ENCODE measurements at regions not wholly inside any gene's neighbourhood (a gene's known extent, or its start where the extent isn't known, plus 50 kb on each side); places are given as distances from the start of the nearest gene placed in this dataset.

DNA sequence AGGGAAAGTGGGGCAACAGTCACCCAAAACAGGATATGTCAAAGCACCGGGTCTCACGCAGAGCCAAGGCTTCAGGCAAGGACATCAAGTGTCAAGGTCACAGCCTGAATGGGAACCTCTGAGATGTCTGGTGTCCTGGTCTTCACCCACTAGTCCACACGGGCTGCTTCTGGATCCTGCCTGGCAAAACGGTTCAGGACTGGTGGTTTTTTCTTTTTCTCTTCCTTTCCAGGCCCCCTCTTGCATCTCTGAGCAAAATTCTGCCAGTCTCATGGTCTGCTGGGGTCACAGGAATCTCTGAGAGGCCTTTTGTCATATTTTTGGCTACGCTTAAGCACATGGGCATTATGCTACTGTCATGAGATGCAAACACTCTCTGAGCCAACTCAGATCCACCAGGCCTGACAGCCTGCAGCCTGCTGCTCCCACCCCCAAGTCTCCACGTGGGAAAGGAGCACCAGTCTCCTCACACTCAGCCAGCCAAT, 518.2 kb upstream of the ZEB2 start:
- no peaks in the 10 kb centered on the region for H3K27me3 ChIP-seq
- TF ChIP-seq POLR2A (IDR thresholded peaks at IDR 0.05), result no peak
- TF ChIP-seq, protein P1, sequence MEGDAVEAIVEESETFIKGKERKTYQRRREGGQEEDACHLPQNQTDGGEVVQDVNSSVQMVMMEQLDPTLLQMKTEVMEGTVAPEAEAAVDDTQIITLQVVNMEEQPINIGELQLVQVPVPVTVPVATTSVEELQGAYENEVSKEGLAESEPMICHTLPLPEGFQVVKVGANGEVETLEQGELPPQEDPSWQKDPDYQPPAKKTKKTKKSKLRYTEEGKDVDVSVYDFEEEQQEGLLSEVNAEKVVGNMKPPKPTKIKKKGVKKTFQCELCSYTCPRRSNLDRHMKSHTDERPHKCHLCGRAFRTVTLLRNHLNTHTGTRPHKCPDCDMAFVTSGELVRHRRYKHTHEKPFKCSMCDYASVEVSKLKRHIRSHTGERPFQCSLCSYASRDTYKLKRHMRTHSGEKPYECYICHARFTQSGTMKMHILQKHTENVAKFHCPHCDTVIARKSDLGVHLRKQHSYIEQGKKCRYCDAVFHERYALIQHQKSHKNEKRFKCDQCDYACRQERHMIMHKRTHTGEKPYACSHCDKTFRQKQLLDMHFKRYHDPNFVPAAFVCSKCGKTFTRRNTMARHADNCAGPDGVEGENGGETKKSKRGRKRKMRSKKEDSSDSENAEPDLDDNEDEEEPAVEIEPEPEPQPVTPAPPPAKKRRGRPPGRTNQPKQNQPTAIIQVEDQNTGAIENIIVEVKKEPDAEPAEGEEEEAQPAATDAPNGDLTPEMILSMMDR (IDR thresholded peaks at IDR 0.05), result no peak

DNA sequence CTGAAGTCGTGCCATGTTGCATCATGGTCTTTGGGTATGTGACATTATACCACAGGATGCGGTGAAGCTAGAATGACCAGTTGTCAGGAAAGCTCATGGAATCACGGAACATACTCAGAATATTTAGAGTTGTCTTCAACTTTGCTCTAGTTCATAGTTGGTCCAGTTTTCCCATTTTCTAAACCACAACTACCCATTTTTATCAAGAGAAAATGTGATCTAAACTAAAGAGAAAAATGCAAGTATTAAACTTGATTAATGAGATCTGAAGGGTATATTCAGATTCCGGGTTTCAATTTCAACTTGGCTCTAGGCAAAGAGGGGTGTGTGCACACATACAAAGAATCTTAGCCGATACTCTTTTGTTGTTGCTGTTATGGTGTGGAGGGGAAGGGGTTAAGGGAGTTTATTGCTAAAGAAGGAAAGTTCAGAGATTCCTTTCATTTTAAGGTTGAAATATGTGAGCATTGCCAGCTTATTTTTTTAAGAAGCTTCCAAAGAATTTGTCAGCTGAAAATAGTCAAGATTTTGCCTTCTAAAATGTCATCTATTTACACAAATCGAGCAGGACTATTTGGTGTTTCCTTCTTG, 516.6 kb upstream of the ZEB2 start:
- TF ChIP-seq POLR2A (IDR thresholded peaks at IDR 0.05), result no peak
- TF ChIP-seq, protein P1 (IDR thresholded peaks at IDR 0.05), result no peak
- no peak overlapping the region for H3K4me3 ChIP-seq
- no peaks in the 10 kb centered on the region for H3K27me3 ChIP-seq
- no peak for DNase-seq
- no peak overlapping the region for H3K27ac ChIP-seq
- H3K9me3 ChIP-seq, result no peaks in the 10 kb centered on the region
- no peaks in the 10 kb centered on the region for H3K4me1 ChIP-seq
- no peaks in the 10 kb centered on the region for H3K36me3 ChIP-seq

More for the DNA sequence above, 518.2 kb upstream of the ZEB2 start:
- no peaks in the 10 kb centered on the region for H3K4me1 ChIP-seq
- no peak overlapping the region for H3K27ac ChIP-seq
- H3K4me3 ChIP-seq, result no peak overlapping the region
- DNase-seq, result no peak
- no peaks in the 10 kb centered on the region for H3K36me3 ChIP-seq
- no peaks in the 10 kb centered on the region for H3K9me3 ChIP-seq

DNA sequence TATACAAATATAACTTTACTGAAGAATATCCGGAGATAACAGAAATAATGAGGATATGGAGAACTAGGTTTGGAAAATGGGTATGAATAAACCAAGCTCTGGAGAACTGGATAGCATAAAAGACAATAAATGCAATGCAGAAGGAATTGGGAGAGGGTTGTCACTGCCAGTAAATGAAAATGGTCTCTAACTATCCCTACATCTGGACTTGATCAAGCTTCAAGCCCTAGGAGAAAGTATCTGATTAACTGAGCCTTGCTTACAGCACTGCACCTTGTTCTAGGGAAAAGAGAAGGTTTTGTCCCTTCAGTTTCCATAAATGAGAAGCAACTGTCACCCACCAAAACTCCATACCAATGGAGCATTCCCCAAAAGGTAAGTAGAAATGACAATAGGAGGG, 514.6 kb upstream of the ZEB2 start:
- Histone ChIP-seq H3K27ac (no peak overlapping the region), H3K9me3 (no peaks in the 10 kb centered on the region), H3K4me3 (no peak overlapping the region), H3K36me3 (no peaks in the 10 kb centered on the region), H3K27me3 (no peaks in the 10 kb centered on the region), H3K4me1 (no peaks in the 10 kb centered on the region)
- no peak for DNase-seq
- no peak for TF ChIP-seq POLR2A (IDR thresholded peaks at IDR 0.05)
- TF ChIP-seq, protein P1 (IDR thresholded peaks at IDR 0.05), result no peak

DNA sequence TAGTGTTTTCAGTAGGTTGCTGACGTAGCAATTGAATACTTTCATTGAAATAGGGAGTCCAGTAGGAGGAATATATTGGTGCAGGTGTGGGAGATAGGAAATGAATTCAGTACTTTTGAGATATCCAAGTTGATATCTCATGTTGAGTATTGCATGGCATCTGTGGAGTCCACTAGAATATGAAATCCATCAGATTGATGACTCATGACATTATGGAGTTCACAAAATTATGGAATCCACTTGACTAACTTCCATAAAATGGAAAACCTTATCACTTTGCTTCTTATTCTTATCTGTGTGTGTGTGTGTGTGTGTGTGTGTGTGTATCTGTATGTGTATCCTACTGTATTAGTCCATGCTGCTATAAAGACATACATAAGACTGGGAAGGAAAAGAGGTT, 513.5 kb upstream of the ZEB2 start:
- Histone ChIP-seq H3K4me3 (no peak overlapping the region), H3K36me3 (no peaks in the 10 kb centered on the region), H3K27ac (no peak overlapping the region), H3K4me1 (no peaks in the 10 kb centered on the region), H3K9me3 (no peaks in the 10 kb centered on the region), H3K27me3 (no peaks in the 10 kb centered on the region)
- TF ChIP-seq POLR2A (IDR thresholded peaks at IDR 0.05), result no peak
- TF ChIP-seq, protein P1 (IDR thresholded peaks at IDR 0.05), result no peak
- DNase-seq, result no peak

DNA sequence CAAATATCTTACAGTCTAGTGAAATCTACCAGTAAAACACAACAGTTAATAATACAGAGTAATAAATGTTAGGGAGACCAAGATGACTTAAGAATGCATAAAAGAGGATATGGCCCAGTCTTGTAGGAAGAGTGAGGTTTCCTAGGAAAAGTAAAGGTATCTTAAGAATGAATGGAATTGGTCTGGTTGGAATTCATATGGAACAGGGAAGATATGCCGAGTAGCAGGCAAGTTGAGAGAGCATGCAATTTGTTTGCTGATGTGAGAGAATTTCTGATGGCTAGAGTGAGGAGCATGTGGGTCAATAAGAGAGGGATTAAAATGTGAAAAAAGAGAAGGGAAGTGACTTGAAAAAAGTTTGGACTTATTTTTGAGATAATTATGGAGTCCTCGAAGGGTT, 512.9 kb upstream of the ZEB2 start:
- no peak for TF ChIP-seq POLR2A (IDR thresholded peaks at IDR 0.05)
- TF ChIP-seq, protein P1 (IDR thresholded peaks at IDR 0.05), result no peak
- no peak for DNase-seq
- no peak overlapping the region for H3K27ac ChIP-seq
- no peaks in the 10 kb centered on the region for H3K9me3 ChIP-seq
- no peaks in the 10 kb centered on the region for H3K4me1 ChIP-seq
- H3K36me3 ChIP-seq, result no peaks in the 10 kb centered on the region
- no peak overlapping the region for H3K4me3 ChIP-seq
- no peaks in the 10 kb centered on the region for H3K27me3 ChIP-seq

DNA sequence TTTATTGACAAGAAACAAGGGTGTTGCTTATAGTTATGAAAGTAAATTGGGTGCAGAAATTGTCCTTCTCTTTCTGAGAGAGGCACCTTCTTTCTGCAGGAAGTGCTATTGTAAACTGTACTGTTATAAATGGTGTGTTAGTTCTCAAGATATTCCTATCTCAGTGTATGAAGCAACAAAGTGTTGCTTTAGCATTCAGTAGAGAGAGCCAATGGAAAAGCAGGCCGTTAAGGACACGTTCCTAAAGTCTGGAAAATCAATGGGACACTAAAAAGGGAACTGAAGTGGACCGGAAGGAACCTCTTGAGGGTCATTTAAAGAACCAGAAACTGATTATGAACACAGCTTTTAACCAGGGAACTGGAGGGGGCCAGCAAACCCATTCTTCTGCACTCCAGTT, 510.0 kb upstream of the ZEB2 start:
- Histone ChIP-seq H3K4me1 (no peaks in the 10 kb centered on the region), H3K36me3 (no peaks in the 10 kb centered on the region), H3K27me3 (no peaks in the 10 kb centered on the region), H3K27ac (no peak overlapping the region), H3K9me3 (no peaks in the 10 kb centered on the region), H3K4me3 (no peak overlapping the region)
- no peak for TF ChIP-seq POLR2A (IDR thresholded peaks at IDR 0.05)
- TF ChIP-seq, protein P1 (IDR thresholded peaks at IDR 0.05), result no peak
- no peak for DNase-seq

Data from Peyer's patch (tissue), 4 donors.